Hematopoietic multipotent progenitor cell treated with erythropoietin and hydrocortisone succinate and interleukin-3 and kit ligand, for 8 days (in vitro differentiated cells): ENCODE measurements at regions not wholly inside any gene's neighbourhood (a gene's known extent, or its start where the extent isn't known, plus 50 kb on each side); places are given as distances from the start of the nearest gene placed in this dataset.
"Not testable (repeated sequence)": the region's sequence is repeated elsewhere in the genome, so short reads cannot be mapped to it uniquely, and the experiment has no call there.

Experiments used
- DNase-seq: peaks from one replicate; pipeline ENCODE4 v3.0.0-alpha.2; 2015

DNA sequence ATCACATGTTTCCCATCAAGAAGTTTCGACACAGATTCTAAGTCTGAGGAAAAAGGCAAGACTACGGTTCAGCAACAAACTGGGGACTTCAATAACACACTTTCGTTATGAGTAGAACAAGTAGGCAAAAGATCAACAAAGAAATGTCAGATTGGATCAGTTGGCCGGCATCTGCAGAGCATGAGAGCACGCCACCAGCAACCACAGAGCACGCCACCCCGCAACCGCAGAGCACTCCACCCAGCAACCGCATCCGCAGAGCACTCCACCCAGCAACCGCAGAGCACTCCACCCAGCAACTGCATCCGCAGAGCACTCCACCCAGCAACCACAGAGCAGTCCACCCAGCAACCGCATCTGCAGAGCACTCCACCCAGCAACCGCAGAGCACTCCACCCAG, 89.7 kb upstream of the FAM20C start:
- DNase-seq: no peak

DNA sequence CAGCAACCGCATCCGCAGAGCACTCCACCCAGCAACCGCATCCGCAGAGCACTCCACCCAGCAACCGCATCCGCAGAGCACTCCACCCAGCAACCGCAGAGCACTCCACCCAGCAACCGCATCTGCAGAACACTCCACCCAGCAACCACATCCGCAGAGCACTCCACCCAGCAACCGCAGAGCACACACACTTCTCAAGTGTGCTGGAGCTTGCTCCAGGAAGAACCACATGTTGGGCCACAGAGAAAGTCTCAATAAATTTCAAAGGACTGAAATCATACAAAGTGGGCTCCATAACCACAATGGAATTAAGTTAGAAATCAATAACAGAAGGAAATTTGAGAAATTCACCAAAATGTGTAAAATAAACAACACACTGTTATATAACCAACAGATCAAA, 88.4 kb upstream of the FAM20C start:
- not testable (repeated sequence) for DNase-seq

DNA sequence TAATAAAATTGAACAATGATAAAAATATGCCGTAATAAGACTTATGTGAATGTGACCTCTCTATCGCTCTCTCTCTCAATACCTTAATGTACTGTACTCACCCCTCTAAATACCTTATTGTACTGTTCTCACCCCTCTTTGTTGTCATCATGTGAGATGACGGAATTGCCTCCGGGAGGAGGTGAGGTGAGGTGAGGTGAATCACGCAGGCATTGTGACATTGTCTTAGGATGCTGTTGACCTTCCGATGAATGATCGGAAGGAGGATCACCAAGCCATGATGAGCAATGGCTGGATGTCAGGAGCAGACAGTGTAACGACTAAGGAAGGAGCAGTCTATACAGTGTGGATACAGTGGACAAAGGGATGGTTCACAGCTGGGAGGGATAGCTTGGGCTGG, 87.4 kb upstream of the FAM20C start:
- DNase-seq: no peak

DNA sequence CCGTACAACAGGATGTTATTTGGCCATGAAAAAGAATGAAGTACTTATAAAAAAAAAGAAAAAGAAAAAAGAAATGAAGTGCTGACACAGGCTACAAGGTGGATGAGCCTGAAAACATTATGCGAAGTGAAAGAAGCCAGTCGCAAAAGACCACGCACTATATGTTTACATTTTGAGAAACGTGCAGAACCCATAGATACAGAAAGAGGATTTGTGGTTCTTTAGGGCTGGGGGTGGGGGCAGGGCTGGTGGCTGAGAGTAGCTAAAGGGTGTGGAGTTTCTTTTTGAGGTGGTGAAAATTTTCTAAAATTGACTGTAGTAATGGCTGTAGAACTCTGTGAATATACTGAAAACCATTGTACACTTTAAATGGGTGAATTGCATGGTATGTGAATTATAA, 86.0 kb upstream of the FAM20C start:
- DNase-seq: no peak

DNA sequence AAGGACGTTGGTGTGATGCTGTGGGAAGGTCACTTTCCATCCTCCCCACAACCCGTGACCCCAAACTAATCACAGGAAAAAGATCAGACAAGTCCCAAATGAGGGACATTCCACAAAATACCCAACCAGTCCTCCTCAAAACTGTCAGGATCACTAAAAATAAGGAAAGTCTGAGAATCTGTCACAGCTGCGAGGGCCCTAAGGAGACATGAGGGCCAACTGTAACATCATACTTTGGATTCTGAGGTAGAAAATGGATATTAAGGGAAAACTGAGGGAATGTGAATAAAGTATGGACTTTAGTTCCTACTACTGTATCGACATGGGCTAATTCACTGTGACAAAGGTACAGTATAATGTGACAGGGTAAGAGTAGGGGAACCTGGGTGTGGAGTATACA, 85.1 kb upstream of the FAM20C start:
- DNase-seq: no peak

DNA sequence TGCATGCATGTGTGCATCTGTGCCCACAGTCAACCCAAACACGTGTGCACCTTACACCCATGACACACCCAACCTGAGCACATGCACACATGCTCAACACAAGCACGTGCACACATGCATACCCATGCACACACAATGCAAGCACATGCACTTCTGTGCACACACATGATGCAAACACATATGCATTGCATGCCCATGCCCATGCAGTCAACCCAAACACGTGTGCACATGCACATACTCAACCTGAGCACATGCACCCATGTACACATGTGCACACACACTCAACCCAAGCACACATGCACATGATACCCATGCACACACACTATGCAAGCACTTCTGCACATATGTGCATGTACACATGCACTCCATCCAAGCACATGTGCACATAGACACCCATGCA, 84.5 kb upstream of the FAM20C start:
- DNase-seq: no peak

DNA sequence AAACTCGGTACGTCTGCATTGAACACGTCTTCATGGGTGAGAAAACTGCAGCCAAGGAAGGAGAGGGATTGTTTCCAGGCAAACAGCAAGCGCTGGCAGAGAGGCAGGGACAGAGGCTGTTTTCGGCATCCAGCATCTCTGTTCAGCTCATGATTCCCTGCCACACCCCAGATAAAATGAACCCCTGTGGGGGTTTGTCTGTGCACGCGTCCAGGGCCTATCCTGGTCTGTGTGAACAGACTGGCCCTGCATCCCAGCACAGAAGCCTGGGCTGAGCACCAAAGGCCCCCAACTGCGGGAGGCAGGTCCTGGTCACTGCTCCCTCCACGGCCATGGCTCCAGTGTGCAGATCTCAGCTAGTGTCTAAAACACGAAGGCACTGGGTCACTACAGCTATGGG, 83.3 kb upstream of the FAM20C start:
- no peak for DNase-seq

DNA sequence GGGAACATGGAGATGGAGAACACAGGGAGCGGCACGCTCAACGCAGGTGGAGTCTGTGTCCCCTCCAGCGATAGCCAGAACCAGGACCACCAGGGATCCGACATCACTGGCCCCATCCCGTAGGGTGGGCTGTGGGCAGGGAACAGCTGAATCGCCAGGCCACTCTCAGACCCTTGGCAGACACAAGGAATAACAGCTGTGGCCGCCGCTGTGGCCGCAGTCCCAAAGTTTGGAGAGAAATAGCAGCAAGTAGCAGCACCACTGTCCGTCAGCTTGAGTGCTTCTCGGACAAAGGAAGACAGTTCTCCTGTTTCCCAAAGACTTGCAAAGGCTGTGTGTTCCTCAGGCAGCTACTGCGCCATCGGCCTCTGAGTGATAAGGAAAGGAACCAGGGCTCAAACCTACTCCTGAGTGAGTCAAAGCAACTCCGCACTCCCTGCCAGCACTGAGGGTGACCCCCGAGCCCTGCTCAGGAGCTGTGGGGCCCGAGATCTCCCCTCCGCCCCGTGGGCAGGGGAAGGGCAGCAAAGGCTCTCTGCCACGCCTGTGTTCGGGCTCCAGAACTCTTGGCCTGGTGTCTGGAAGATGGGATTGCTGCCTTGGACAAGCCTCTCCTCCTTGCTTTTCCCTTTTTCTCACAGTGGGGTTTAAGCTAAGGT, 82.3 kb upstream of the FAM20C start:
- DNase-seq: no peak

DNA sequence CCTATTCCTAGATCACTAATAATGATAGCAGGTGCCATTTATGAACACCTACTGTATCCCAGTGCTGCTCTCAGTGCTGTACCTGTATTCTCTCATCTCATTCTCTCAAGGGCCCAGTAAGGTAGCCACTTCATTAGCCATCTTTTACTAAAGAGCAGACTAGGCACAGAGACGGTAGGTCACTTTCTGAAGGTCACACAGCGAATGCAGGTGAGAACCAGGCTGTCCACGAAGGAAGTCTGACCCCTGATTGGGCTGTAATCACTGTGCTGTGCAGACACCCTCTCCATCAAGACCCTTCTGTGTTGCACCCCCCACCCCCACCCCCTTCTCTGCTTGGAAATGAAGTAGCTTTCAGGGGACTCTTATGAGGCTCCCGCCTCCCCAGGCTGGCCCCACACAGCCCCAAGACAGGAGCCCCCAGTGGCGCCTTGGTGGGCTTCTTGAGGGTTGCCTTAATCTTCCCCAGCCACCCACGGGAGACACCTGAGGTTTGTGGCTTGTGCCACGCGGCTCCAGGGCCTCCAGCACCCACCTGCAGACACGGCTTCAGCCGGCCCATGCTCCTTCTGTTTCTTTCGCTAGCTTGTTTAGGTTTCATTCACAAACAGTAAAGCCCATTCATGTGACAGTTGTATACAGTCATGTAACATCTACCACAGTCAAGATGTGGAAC, 81.7 kb upstream of the FAM20C start:
- DNase-seq: no peak

DNA sequence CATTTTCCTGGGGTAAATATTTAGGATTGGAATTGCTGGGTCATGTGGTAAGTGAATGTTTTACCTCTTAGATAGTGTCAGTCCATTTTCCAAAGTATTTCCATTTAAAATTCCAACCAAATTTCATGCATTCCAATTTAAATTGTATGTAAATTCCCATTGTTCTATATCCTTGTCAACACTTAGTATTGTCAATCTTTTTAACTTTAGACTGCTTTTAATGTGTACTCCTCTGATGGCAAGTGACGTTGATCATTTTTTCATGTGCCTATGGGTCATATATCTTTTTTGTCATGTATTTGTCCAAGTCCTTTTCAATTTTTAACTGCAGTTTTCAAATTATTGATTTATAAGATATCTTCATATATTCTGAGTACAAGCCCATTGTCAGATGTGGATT, 80.8 kb upstream of the FAM20C start:
- no peak for DNase-seq

DNA sequence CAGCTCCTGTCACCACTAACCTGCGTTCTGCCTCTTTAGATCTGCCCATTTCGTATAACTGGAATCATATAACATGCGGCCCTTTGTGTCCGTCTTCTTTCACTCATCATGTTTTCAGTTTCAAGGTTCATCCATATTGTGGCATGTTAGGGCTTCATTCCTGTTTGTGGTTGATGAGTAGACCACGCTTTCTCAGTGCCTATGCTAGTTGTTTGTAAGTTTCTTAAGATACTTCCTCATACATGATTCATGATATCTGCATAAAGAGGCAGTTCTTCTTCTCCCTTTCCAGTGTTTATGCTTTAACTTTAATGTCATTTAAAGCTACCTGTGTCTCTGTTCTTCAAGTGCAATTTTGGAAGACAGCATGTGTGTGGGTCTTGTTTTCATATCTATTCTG, 79.5 kb upstream of the FAM20C start:
- DNase-seq: no peak

DNA sequence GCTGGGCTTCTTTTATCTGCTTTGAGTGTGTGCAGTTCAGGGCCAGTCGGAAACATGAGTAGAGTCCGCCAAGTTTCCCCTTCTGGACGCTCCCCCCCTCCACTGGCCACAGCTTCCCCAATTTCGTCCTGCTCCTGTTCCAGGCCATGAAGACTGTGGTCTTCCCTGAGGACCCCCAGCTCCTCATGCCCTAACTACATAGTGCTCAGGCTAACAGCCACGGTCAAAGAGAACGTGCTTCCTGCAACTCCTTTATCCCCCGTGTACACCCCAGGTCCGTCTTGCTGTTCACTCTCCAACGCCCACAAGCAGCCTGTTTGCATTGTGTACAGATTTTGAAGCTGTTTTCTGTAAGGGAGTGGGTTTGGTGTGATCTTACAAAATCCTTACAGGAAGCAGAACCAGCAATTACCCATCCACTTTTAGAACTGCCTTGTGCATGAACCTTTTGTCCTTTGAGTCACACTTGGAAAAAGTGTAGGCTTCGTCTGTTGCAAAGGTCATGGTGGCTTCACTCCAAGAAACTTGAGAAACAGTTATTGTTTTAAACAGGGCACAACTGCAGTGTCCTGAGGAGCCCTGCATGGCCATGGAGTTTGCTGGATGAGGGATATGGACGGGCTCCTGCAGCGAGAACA, 77.0 kb upstream of the FAM20C start:
- DNase-seq: no peak

DNA sequence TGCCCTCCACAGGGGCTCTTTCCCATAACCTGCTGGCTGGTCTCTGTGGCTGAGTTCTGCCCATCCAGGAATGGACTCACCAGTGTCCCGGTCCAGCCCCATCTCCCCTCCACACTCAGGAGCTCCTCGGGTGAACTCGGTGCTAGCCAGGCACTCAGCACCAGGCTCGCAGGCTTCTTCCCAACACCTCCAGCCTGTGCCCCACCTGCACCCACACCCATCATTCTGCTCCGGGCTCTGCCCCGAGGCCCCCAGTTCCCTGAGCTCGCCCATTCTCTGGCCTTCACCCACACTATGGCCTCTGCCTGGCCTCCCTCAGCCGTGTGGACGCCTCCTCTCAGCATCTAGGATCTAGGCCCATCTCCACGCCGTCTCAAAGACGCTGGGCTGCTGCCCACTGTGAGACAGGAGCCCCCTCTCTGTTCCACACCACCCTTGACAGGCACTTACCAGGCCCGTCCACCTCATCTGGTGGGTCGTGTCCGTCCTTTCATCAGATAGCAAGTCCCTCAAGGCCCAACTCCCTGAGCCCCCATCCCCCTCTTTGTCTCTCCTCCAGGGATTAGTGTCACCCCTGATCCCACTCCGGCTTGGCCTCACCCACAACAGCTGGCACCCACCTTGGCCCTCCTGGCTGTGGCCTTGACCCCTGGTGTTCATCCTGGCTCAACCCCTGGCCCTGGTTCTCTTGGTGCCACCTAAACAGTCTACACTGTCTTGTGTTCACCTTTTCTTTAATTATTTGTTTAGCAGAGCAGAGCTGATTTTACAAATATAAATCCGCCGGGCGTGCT, 76.0 kb upstream of the FAM20C start:
- no peak for DNase-seq

DNA sequence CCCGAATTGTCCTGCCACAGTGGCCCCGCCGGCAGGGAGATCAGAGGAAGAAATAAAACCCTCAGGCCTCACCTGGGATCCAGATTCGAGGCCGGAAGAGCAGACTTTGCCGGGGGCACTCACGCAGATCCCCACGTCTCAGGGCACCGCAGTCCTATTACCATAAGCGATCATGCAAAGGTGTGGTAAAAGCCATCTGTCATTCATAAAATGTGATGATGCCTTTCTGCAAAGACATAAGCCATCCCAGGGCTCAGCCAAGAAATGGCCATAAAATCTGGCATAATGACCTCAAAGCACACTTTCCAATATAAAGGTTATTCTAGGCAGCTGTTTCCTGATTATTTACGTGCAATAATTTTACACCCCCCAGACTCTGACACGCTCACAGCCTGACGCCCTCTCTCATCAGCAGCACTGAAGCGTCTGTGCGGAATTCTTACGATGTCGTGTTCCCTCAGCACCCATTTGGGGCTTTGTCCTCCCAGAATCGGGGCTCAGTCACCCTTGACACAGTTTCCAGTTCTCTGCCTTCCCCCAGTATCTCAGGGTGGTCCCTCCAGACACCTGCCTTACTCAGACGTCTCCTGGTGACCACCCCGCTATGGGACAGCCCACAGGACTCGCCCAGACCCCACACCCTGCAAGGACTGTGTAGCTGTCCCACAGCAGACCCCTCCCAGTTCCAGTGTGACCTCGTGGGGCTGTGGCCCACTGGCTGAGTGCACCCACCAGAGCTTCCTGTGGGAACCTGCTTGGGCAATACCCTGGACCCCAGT, 74.3 kb upstream of the FAM20C start:
- DNase-seq: no peak

DNA sequence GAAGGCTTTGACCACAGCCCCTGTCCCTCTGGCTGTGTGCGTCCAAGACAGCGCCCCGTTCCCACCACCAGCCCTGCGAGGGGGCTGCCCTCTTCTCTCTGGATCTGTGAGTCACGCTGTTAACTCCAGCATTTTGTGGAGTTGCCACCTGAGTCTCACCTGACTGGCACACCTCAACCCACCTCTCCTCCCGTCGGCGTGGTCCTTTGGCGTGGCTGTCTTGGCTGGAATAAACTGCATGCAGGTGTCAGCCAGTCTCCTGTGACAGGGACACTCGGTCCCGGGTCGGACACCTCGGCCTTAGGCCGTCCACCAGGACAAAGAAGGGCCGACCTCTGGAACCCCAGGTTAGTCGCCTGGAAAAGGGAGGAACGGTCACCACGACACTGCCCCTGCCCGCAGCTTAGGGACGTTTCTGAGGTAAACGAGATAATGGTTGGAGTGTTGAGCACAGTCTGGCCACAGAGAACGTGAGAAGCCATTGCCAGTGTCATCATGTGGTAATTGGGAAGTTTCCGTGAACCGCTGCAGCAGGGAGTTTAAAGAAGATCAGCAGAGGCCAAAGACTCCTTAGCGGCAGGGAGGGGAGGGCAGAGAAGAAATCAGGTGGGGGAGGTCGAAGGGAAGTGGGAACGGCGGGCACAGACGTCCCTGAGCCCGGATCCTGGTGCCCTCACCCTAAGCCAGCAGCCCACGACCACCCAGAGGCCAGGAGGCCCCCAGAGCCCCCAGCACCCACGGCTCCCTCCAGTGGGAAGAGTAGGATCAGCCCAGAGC, 73.6 kb upstream of the FAM20C start:
- DNase-seq: no peak

DNA sequence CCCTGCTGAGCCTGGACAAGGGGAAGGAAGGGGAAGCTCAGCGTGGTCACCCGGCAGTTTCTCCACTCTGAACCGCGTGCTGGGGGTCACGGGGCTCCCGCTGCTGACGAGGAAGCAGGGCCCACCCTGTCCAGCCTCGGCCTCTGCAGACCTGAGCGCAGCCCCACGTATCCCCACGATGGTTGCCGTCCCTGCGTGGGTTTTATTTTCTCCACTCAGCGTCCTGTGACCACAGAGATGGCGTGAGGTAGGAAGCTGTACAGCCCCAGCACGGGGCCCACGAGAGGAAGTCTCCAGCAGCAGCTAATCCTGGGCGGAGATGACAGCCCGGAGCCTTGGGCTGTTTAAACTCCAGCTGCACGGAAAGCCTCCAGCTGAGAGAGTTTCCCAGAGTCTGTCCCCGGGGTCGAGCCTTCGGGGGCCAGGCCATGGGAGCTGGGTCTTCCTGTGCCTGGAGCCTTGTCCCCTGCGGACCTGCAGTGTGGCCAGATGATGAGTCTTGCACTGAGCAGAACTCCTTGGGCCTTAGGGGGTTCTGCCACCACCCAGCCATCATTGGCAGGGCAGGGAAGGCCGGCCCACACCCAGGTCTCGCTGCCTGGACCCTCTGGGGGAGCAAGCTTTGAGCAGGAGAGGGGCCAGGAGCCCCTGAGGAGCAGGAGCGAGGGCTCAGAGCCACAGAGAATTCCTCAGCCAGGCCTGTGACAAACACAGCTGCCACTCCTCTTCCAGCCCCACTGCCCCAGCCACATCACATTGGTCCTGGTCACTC, 72.8 kb upstream of the FAM20C start:
- no peak for DNase-seq

DNA sequence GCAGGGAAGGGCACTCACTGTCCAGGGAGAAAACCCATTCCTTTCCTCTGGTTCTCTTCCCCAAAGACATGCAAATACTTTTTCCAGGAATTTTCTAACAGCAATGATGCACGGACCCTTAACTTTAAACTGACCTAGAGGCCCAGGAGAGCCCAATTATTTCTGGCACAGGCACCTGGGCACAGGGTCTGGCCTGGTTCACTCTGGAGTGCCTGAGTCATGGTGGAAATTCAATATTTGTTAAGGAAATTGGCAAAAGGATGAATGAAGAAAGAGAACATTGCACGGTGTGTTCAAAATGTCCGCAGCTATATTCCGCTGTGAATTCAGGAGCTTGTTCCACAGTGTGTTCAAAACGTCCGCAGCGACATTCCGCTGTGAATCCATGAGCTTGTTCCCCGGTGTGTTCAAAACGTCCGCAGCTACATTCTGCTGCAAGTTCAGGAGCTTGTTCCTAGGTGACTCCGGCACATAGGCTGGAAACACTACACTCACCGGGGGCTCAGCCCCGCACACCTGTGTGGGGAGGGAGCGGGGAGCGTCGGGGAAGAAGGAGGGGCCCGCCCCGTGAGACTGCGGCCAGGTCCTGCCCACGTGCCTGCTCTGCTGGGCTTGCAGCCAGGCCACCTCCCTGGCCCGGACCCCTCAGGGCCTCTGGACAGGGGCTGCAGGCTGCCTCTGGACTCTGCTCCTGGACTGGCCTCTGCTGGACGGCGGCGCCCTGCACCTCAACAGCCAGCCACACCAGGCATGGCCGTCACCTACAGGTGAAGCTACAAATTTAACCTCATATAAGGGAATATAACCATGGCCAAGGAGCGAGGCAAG, 72.0 kb upstream of the FAM20C start:
- DNase-seq: no peak

DNA sequence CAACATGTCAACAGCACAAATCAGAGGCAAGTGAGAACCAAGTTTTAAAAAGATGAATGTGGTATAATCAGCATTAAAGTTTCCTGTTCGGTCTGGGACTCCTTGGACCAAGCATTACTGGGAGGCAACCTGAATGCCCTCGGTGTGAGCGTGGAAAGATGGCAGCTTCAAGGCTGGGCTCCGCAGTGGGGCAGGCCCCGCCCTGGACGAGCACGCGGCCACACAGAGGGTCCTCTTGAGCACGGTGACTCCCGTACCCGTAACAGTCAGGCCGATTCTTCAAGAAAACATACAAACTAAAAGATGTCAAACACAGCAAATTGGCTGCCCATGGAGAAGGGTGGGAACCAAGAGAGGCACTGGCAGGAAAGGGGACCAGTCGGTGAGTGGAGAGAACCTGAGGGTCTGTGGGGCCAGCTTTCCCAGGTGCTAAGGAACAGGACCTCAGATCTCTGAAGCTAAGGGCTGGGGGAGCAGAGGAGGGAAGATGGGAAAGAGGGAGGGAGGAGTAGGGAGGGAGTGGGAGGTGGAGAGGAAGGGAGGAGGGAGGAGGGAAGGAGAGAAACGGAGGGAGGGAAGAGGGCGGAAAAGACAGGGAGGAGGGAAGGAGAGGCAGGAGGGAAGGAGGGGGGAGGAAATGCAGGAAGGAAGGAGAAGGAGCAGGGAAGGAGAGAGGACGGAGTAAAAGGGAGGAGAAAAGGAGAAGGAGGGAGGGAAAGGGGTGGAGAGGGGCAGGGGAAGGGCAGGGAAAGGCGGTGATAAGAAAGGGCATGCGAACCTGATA, 71.2 kb upstream of the FAM20C start:
- DNase-seq: no peak

DNA sequence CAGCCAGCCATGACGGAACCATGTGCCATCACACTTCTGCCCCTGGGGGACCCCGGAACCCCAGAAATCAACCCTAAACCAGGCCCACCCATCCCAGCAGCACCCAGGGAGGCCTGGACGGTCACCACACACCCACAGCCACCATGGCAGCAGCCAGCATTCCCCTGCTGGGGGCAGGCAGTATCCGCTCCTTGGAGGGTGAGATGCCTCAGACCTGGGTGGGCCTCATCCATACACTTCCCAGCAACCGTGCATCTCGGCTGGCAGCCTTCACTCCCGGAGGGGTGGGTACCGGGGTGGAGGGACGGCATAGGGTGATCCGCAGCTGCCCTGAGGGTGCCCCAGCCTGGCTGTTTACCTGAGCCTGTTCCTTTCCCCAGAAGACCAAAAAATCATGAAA, 69.1 kb upstream of the FAM20C start:
- DNase-seq: no peak
